Tibial nerve (tissue), 3 donors: ENCODE measurements at regions not wholly inside any gene's neighbourhood (a gene's known extent, or its start where the extent isn't known, plus 50 kb on each side); places are given as distances from the start of the nearest gene placed in this dataset.

Source experiments
- CTCF ChIP-seq, 5 experiments: fragments of 200-600 bp in 3 of 5; fragments of 450-650 bp in 2 of 5; sonication (generic) in 3 of 5; IDR thresholded peaks; one replicate each; pipeline ENCODE4 v1.5.1; 2016 to 2019; ENCODE audit warnings: antibody characterized with exemption in 5 of 5, mild to moderate bottlenecking in 3 of 5, moderate library complexity in 2 of 5
- POLR2A ChIP-seq, 2 donors: fragments of 450-650 bp; IDR thresholded peaks; one replicate each; pipeline ENCODE4 v1.6.1; 2017; ENCODE audit warnings: antibody characterized with exemption in 2 of 2, mild to moderate bottlenecking in 2 of 2, moderate library complexity in 2 of 2

- TF ChIP-seq CTCF (IDR thresholded peaks at IDR 0.05) (no peak), POLR2A (IDR thresholded peaks at IDR 0.05) (no peak)
These were observed 316.8 kb upstream of the CNTN5 start for GRCh38 chr11:98703779-98704556.
